ENCODE measurements at regions not wholly inside any gene's neighbourhood (a gene's known extent, or its start where the extent isn't known, plus 50 kb on each side); places are given as distances from the start of the nearest gene placed in this dataset.

GRCh38 chr3:59659755-59660154, 609.9 kb upstream of the CFAP20DC start:
- TF ChIP-seq GATA2 (IDR thresholded peaks at IDR 0.05; ENCODE audit: low read depth, low read length) = no peak
- no peak for TF ChIP-seq GATA3 (IDR thresholded peaks at IDR 0.05; ENCODE audit: low read depth, low read length)

GRCh38 chr3:59658866-59659265, 609.0 kb upstream of the CFAP20DC start:
- TF ChIP-seq GATA2 (IDR thresholded peaks at IDR 0.05; ENCODE audit: low read depth, low read length) (no peak), GATA3 (IDR thresholded peaks at IDR 0.05; ENCODE audit: low read depth, low read length) (no peak)

GRCh38 chr3:59658274-59658673, 608.4 kb upstream of the CFAP20DC start:
- TF ChIP-seq GATA2 (IDR thresholded peaks at IDR 0.05; ENCODE audit: low read depth, low read length) (no peak), GATA3 (IDR thresholded peaks at IDR 0.05; ENCODE audit: low read depth, low read length) (no peak)

- TF ChIP-seq GATA2 (IDR thresholded peaks at IDR 0.05; ENCODE audit: low read depth, low read length) (no peak), GATA3 (IDR thresholded peaks at IDR 0.05; ENCODE audit: low read depth, low read length) (no peak)
Measured at GRCh38 chr3:59655418-59656015, 605.7 kb upstream of the CFAP20DC start.

- no peak for TF ChIP-seq GATA2 (IDR thresholded peaks at IDR 0.05; ENCODE audit: low read depth, low read length)
- TF ChIP-seq GATA3 (IDR thresholded peaks at IDR 0.05; ENCODE audit: low read depth, low read length) = no peak
Measured at GRCh38 chr3:59654480-59655417, 604.9 kb upstream of the CFAP20DC start.

- TF ChIP-seq GATA2 (IDR thresholded peaks at IDR 0.05; ENCODE audit: low read depth, low read length) = no peak
- no peak for TF ChIP-seq GATA3 (IDR thresholded peaks at IDR 0.05; ENCODE audit: low read depth, low read length)
Measured at GRCh38 chr3:59654123-59654479, 604.3 kb upstream of the CFAP20DC start.

- TF ChIP-seq GATA3 (IDR thresholded peaks at IDR 0.05; ENCODE audit: low read depth, low read length) = no peak
- no peak for TF ChIP-seq GATA2 (IDR thresholded peaks at IDR 0.05; ENCODE audit: low read depth, low read length)
Measured at GRCh38 chr3:59653405-59654122, 603.7 kb upstream of the CFAP20DC start.

GRCh38 chr3:59644479-59645402, 594.9 kb upstream of the CFAP20DC start:
- TF ChIP-seq GATA2 (IDR thresholded peaks at IDR 0.05; ENCODE audit: low read depth, low read length) (no peak), GATA3 (IDR thresholded peaks at IDR 0.05; ENCODE audit: low read depth, low read length) (no peak)

GRCh38 chr3:59641169-59641899, 591.5 kb upstream of the CFAP20DC start:
- TF ChIP-seq GATA3 (IDR thresholded peaks at IDR 0.05; ENCODE audit: low read depth, low read length) (no peak), GATA2 (IDR thresholded peaks at IDR 0.05; ENCODE audit: low read depth, low read length) (no peak)

GRCh38 chr3:59632760-59633573, 583.1 kb upstream of the CFAP20DC start:
- TF ChIP-seq GATA2 (IDR thresholded peaks at IDR 0.05; ENCODE audit: low read depth, low read length) (no peak), GATA3 (IDR thresholded peaks at IDR 0.05; ENCODE audit: low read depth, low read length) (no peak)

- TF ChIP-seq GATA3 (IDR thresholded peaks at IDR 0.05; ENCODE audit: low read depth, low read length) (no peak), GATA2 (IDR thresholded peaks at IDR 0.05; ENCODE audit: low read depth, low read length) (no peak)
Measured at GRCh38 chr3:59631482-59631881, 581.7 kb upstream of the CFAP20DC start.

GRCh38 chr3:59621037-59621436, 571.2 kb upstream of the CFAP20DC start:
- TF ChIP-seq GATA3 (IDR thresholded peaks at IDR 0.05; ENCODE audit: low read depth, low read length) = no peak
- TF ChIP-seq GATA2 (IDR thresholded peaks at IDR 0.05; ENCODE audit: low read depth, low read length) = no peak

All from SH-SY5Y (cell line).